SKM-1 (cell line): ENCODE measurements at regions not wholly inside any gene's neighbourhood (a gene's known extent, or its start where the extent isn't known, plus 50 kb on each side); places are given as distances from the start of the nearest gene placed in this dataset.

Experiments
- DNase-seq: peaks from one replicate; lab custom pipeline; 2025; ENCODE audit not compliant: unreplicated experiment; lab: John Stamatoyannopoulos, UW

- peak; percentile 16 for DNase-seq
These were observed 218.1 kb upstream of the ARGLU1 start for GRCh38 chr13:106786006-106786563.

GRCh38 chr13:106774621-106775020 is 206.7 kb upstream of the ARGLU1 start:
- DNase-seq: no peak

- no peak for DNase-seq
These were observed 204.2 kb upstream of the ARGLU1 start for GRCh38 chr13:106772006-106772601.

GRCh38 chr13:106768991-106769390 is 201.1 kb upstream of the ARGLU1 start:
- no peak for DNase-seq

GRCh38 chr13:106762708-106763107 is 194.8 kb upstream of the ARGLU1 start:
- DNase-seq: no peak

GRCh38 chr13:106756446-106756845 is 188.5 kb upstream of the ARGLU1 start:
- no peak for DNase-seq

- DNase-seq: no peak
These were observed 187.6 kb upstream of the ARGLU1 start for GRCh38 chr13:106755542-106755941.

- DNase-seq: no peak
These were observed 185.3 kb upstream of the ARGLU1 start for GRCh38 chr13:106753251-106753650.

GRCh38 chr13:106752584-106753170 is 184.7 kb upstream of the ARGLU1 start:
- DNase-seq: no peak

GRCh38 chr13:106748785-106749184 is 180.8 kb upstream of the ARGLU1 start:
- DNase-seq: no peak

GRCh38 chr13:106744516-106744915 is 176.6 kb upstream of the ARGLU1 start:
- DNase-seq: no peak

- no peak for DNase-seq
These were observed 170.3 kb upstream of the ARGLU1 start for GRCh38 chr13:106738186-106738678.

- DNase-seq: no peak
These were observed 169.0 kb upstream of the ARGLU1 start for GRCh38 chr13:106736941-106737340.

GRCh38 chr13:106734198-106734597 is 166.3 kb upstream of the ARGLU1 start:
- no peak for DNase-seq

- no peak for DNase-seq
These were observed 155.1 kb upstream of the ARGLU1 start for GRCh38 chr13:106723036-106723435.

- DNase-seq: no peak
These were observed 154.7 kb upstream of the ARGLU1 start for GRCh38 chr13:106722620-106723019.

- no peak for DNase-seq
These were observed 153.7 kb upstream of the ARGLU1 start for GRCh38 chr13:106721599-106721998.

- no peak for DNase-seq
These were observed 146.5 kb upstream of the ARGLU1 start for GRCh38 chr13:106714271-106714982.

- no peak for DNase-seq
These were observed 144.4 kb upstream of the ARGLU1 start for GRCh38 chr13:106712381-106712780.

- no peak for DNase-seq
These were observed 142.3 kb upstream of the ARGLU1 start for GRCh38 chr13:106710266-106710665.

GRCh38 chr13:106709522-106709921 is 141.6 kb upstream of the ARGLU1 start:
- no peak for DNase-seq

- DNase-seq: no peak
These were observed 134.6 kb upstream of the ARGLU1 start for GRCh38 chr13:106702505-106702904.
